Neuronal stem cell (in vitro differentiated cells): ENCODE measurements at regions not wholly inside any gene's neighbourhood (a gene's known extent, or its start where the extent isn't known, plus 50 kb on each side); places are given as distances from the start of the nearest gene placed in this dataset.

Source experiments
- DNase-seq: peaks from one replicate; pipeline ENCODE4 v3.0.0-alpha.2; 2013; ENCODE audit warnings: low spot score
- H2AFZ ChIP-seq: one replicate; pipeline ENCODE4 v1.6.1; 2013; ENCODE audit warnings: mild to moderate bottlenecking, low read length, inconsistent platforms
- H2AK5ac ChIP-seq: 2 replicates; pipeline ENCODE4 v1.6.1; 2013; ENCODE audit warnings: low read depth, mild to moderate bottlenecking, inconsistent platforms, low read length, moderate library complexity, mixed read lengths
- H2BK120ac ChIP-seq: 2 replicates; pipeline ENCODE4 v1.6.1; 2013; ENCODE audit warnings: low read depth, mild to moderate bottlenecking, inconsistent platforms, low read length, moderate library complexity, mixed read lengths
- H2BK12ac ChIP-seq: one replicate; pipeline ENCODE4 v1.6.1; 2013; ENCODE audit warnings: low read length, inconsistent platforms
- H2BK15ac ChIP-seq: 2 replicates; pipeline ENCODE4 v1.6.1; 2013; ENCODE audit warnings: mild to moderate bottlenecking, low read length, inconsistent platforms, mixed read lengths
- H2BK5ac ChIP-seq: one replicate; pipeline ENCODE4 v1.6.1; 2013; ENCODE audit warnings: inconsistent platforms, mild to moderate bottlenecking, low read length, moderate library complexity
- H3K14ac ChIP-seq: one replicate; pipeline ENCODE4 v1.6.1; 2013; ENCODE audit warnings: low read length, inconsistent platforms
- H3K18ac ChIP-seq: 2 replicates; pipeline ENCODE4 v1.6.1; 2013; ENCODE audit warnings: low read length, inconsistent platforms
- H3K23ac ChIP-seq: 2 replicates; pipeline ENCODE4 v1.6.1; 2013; ENCODE audit warnings: low read depth, mild to moderate bottlenecking, mixed read lengths, low read length, inconsistent platforms; ENCODE audit not compliant: poor library complexity
- H3K27ac ChIP-seq: replicated peaks from 3 replicates; pipeline ENCODE4 v1.5.1; 2013; ENCODE audit warnings: low read length, inconsistent platforms
- H3K27me3 ChIP-seq, 3 experiments: 2 replicates each; pipeline ENCODE4 v1.6.1; 2013; ENCODE audit warnings: low read length in 3 of 3, mild to moderate bottlenecking in 2 of 3, inconsistent platforms in 1 of 3, low read depth in 1 of 3, mixed read lengths in 1 of 3, moderate library complexity in 1 of 3; ENCODE audit not compliant: control insufficient read depth in 3 of 3, insufficient read depth in 3 of 3
- H3K36me3 ChIP-seq, 2 donors: replicated peaks in 1 of 2; 2 replicates each; pipeline ENCODE4 v1.6.1; 2013; ENCODE audit warnings: low read length in 2 of 2; ENCODE audit not compliant: control insufficient read depth in 2 of 2, insufficient read depth in 2 of 2
- H3K4ac ChIP-seq: 2 replicates; pipeline ENCODE4 v1.6.1; 2013; ENCODE audit warnings: inconsistent platforms, mild to moderate bottlenecking, low read length, moderate library complexity
- H3K4me1 ChIP-seq, 2 donors: 1 replicate in 1 of 2; 2 replicates in 1 of 2; pipeline ENCODE4 v1.6.1; 2013; ENCODE audit warnings: low read length in 2 of 2, low read depth in 1 of 2; ENCODE audit not compliant: control insufficient read depth in 2 of 2, insufficient read depth in 1 of 2
- H3K4me2 ChIP-seq: one replicate; pipeline ENCODE4 v1.6.1; 2013; ENCODE audit warnings: mild to moderate bottlenecking, low read length, inconsistent platforms; ENCODE audit not compliant: insufficient read depth, poor library complexity, severe bottlenecking
- H3K4me3 ChIP-seq, 2 donors: 2 replicates each; pipeline ENCODE4 v1.5.1; 2013; ENCODE audit warnings: low read length in 2 of 2, mild to moderate bottlenecking in 2 of 2, inconsistent platforms in 1 of 2, moderate library complexity in 1 of 2
- H3K79me1 ChIP-seq: one replicate; pipeline ENCODE4 v1.6.1; 2013; ENCODE audit warnings: low read depth, mild to moderate bottlenecking, inconsistent platforms, low read length, moderate library complexity
- H3K9ac ChIP-seq: one replicate; pipeline ENCODE4 v1.6.1; 2013; ENCODE audit warnings: mild to moderate bottlenecking, low read depth, low read length, inconsistent platforms; ENCODE audit not compliant: poor library complexity
- H3K9me3 ChIP-seq, 2 donors: replicated peaks in 1 of 2; 2 replicates each; pipeline versions ENCODE3 to v1.6.1; 2013; ENCODE audit warnings: low read length in 2 of 2, mild to moderate bottlenecking in 2 of 2, inconsistent platforms in 1 of 2, low read depth in 1 of 2, mixed read lengths in 1 of 2, moderate library complexity in 1 of 2; ENCODE audit not compliant: control insufficient read depth in 2 of 2, insufficient read depth in 1 of 2
- H4K8ac ChIP-seq: one replicate; pipeline ENCODE4 v1.6.1; 2013; ENCODE audit warnings: low read depth, mild to moderate bottlenecking, inconsistent platforms, low read length, moderate library complexity
- H4K91ac ChIP-seq: one replicate; pipeline ENCODE4 v1.6.1; 2013; ENCODE audit warnings: low read length, low read depth, mild to moderate bottlenecking, inconsistent platforms; ENCODE audit not compliant: poor library complexity
- WGBS, 2 donors: extraction: QIAGEN DNeasy Blood & Tissue Kit; methylation state at CpG; one replicate each; pipeline ENCODE4 v1.1.7; 2013; ENCODE audit warnings: missing lambda C conversion rate in 2 of 2, mixed read lengths in 1 of 2; ENCODE audit not compliant: insufficient read length in 2 of 2, insufficient replicate concordance in 1 of 2; ENCODE audit errors: extremely low coverage in 2 of 2; 5-methylcytosine and 5-hydroxymethylcytosine counted together

DNA sequence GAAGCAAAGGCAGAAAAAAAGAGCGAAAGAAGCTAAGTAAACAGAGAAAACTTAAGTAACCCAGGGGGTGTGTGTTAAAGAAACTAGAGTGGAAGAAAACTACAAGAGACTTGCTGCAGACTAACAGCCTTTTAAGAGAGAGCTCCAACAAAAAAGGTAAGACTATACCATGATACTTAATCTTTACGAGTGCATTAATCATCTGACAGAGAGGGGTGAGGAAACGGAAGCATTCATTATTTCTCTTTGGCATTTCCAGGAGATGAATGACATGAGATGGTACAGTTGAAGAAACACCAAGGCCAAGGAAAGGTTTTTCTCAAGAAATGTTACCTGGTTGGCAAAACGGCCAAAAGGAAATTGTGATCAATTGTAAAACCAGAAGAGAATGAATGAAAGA lies 906.8 kb downstream of the QKI start:
- H3K27me3 ChIP-seq: no peaks in the 10 kb centered on the region

DNA sequence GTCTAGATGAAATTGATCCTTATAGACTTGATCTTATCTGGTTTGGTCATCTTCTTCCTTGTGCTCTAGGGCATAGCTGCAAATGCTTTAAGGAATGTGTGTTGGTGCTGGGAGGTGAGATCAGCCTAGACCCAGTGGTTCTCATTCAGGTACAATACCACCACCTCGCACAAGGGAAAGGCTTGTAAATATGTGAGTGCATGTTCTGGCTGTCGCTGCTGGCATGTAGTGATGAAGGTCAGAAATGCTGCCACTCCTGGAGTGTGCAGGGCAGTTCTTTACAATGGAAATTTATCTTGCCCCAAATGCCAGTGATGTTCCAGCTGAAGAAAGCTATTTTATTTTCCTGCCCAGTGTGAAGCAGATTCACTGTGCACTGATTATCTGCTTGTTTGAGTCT lies 900.9 kb downstream of the QKI start:
- H2BK120ac ChIP-seq: no peak overlapping the region
- peak overlapping the region; percentile 8 for H2AFZ ChIP-seq
- H4K8ac ChIP-seq: peak overlapping the region; percentile 0
- H3K27me3 ChIP-seq: no peaks in the 10 kb centered on the region
- H3K18ac ChIP-seq: no peak overlapping the region
- H4K91ac ChIP-seq: no peak overlapping the region
- H3K9ac ChIP-seq: no peak overlapping the region
- H3K23ac ChIP-seq: no peak overlapping the region
- no peak for DNase-seq
- peaks cover 0 to under 1% of the 10 kb centered on the region in 2 donors for H3K9me3 ChIP-seq
- H2BK12ac ChIP-seq: no peak overlapping the region
- WGBS, 2 donors: no CpG with 5 or more reads among the region's 2 CpGs
- H2BK5ac ChIP-seq: no peak overlapping the region
- no peak overlapping the region for H3K14ac ChIP-seq
- H3K36me3 ChIP-seq: no peaks in the 10 kb centered on the region
- no peak overlapping the region for H3K27ac ChIP-seq
- no peak overlapping the region for H3K4ac ChIP-seq
- no peak overlapping the region for H2BK15ac ChIP-seq
- H2AK5ac ChIP-seq: no peak overlapping the region
- no peak overlapping the region for H3K4me2 ChIP-seq
- no peak overlapping the region for H3K4me3 ChIP-seq
- no peaks in the 10 kb centered on the region for H3K79me1 ChIP-seq
- H3K4me1 ChIP-seq: no peaks in the 10 kb centered on the region

More for the DNA sequence above, 906.8 kb downstream of the QKI start:
- no peak overlapping the region for H3K27ac ChIP-seq
- no peak overlapping the region for H2BK120ac ChIP-seq
- H3K36me3 ChIP-seq: no peaks in the 10 kb centered on the region
- no peak overlapping the region for H2BK5ac ChIP-seq
- no peak overlapping the region for H4K8ac ChIP-seq
- H4K91ac ChIP-seq: no peak overlapping the region
- DNase-seq: no peak
- WGBS, 2 donors: no CpG with 5 or more reads among the region's 4 CpGs
- no peak overlapping the region for H3K18ac ChIP-seq
- H3K79me1 ChIP-seq: no peaks in the 10 kb centered on the region
- H3K4me3 ChIP-seq: no peak overlapping the region
- H2AFZ ChIP-seq: no peak overlapping the region
- no peak overlapping the region for H3K23ac ChIP-seq
- no peak overlapping the region for H3K4me2 ChIP-seq
- H3K4ac ChIP-seq: no peak overlapping the region
- no peak overlapping the region for H3K9ac ChIP-seq
- H2AK5ac ChIP-seq: no peak overlapping the region
- no peaks in the 10 kb centered on the region for H3K4me1 ChIP-seq
- H2BK12ac ChIP-seq: no peak overlapping the region
- no peak overlapping the region for H3K14ac ChIP-seq
- H2BK15ac ChIP-seq: no peak overlapping the region
- H3K9me3 ChIP-seq: no peaks in the 10 kb centered on the region

DNA sequence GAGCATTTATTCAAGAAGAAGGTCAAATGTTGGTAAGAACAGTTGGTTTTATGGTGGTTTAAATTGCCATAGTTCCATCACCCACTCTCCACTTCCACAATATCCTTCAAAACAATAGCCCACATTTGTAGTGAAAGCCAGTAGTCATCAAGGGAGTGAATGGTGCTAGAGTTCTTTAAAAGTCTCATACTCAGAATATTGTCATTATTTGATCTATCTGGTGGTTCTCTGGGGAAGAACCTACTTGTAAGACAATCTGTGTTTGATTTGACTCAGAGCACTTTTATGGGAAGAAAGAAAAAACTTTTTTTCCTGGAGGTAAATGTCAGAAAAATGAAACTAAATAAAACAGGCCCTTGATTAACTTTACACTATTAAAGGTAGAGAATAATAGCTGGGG lies 893.8 kb downstream of the QKI start:
- Histone ChIP-seq H3K23ac (no peak overlapping the region), H2BK5ac (no peak overlapping the region), H2AK5ac (no peak overlapping the region), H2BK15ac (no peak overlapping the region), H4K91ac (no peak overlapping the region), H2BK12ac (no peak overlapping the region), H3K4me1 (no peaks in the 10 kb centered on the region), H3K18ac (no peak overlapping the region), H4K8ac (no peak overlapping the region), H2BK120ac (no peak overlapping the region), H3K36me3 (no peaks in the 10 kb centered on the region), H3K14ac (no peak overlapping the region), H3K4me2 (no peak overlapping the region), H2AFZ (no peak overlapping the region), H3K79me1 (no peaks in the 10 kb centered on the region), H3K9ac (no peak overlapping the region), H3K27ac (no peak overlapping the region), H3K9me3 (peaks cover 0 to 9% of the 10 kb centered on the region in 2 donors), H3K4ac (no peak overlapping the region), H3K27me3 (no peaks in the 10 kb centered on the region), H3K4me3 (no peak overlapping the region)
- DNase-seq: no peak

DNA sequence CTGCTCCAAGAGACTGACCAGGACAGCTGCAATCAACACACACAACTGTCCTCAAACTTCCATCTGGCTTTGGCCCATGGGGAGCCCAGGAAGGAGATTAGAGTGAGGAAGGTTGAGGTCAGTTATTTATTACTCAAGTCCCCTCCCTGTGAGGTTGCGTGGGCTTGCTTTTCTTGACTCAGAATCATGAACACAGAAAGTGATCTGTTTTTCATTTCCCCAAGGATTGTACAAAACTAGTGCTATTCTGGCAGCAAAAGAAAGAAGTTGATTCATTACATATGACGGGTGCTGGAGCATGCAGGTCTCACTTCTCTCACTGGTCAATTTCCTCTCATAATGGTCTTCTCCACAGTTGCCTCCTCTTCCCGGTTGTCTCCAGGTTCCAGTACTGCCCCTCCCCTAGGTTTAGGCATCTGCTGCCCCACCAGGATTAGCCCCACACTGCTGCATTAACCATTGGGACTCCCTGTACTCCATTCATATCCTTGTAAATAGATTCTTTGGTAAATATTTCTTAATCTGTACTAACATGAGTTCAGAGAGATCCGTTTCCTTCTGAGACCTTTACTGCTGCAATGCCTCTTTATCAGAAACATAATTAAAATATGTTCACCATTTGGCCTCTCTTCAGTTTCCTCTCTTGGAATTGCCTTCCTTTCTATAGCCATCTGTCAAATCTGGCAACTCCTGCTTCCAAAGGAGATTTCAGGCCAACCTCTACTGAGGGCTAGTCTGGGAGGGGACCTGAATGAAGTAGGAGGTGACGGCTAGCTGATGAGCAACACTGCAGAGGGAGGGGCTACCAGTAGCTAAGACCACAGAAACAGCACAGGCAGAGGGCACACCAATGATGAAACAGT lies 888.8 kb downstream of the QKI start:
- Histone ChIP-seq H2BK120ac (no peak overlapping the region), H2AFZ (peak overlapping the region; percentile 12), H3K36me3 (no peaks in the 10 kb centered on the region), H2BK5ac (no peak overlapping the region), H3K27me3 (no peaks in the 10 kb centered on the region), H2BK12ac (no peak overlapping the region), H3K27ac (no peak overlapping the region), H2BK15ac (no peak overlapping the region), H3K4me1 (no peaks in the 10 kb centered on the region), H3K23ac (no peak overlapping the region), H3K9ac (no peak overlapping the region), H3K4ac (no peak overlapping the region), H4K8ac (no peak overlapping the region), H3K79me1 (no peaks in the 10 kb centered on the region), H3K18ac (no peak overlapping the region), H3K9me3 (no peaks in the 10 kb centered on the region), H3K4me2 (no peak overlapping the region), H3K4me3 (no peak overlapping the region), H3K14ac (no peak overlapping the region), H4K91ac (no peak overlapping the region), H2AK5ac (no peak overlapping the region)
- DNase-seq: no peak
- WGBS, 2 donors: no CpG with 5 or more reads among the region's 5 CpGs
